ENCODE measurements at regions not wholly inside any gene's neighbourhood (a gene's known extent, or its start where the extent isn't known, plus 50 kb on each side); places are given as distances from the start of the nearest gene placed in this dataset.

DNA sequence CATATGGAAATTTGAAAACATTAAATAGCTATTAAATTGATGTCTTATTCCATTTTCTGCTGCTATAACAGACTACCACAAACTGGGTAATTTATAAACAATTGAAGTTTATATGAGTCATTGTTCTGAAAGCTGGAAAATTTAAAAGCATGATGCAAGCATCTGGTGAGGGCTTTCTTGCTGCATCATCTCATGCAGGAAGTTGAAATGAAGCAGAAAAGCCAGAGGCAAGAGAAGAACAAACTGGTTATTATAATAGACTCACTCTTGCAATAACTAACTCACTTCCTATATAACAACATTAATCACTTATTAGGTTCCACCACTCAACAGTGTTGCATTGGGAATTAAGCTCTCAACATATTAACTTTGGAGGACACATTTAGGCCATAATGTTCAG lies 1277.4 kb downstream of the LRFN5 start:
- H3K27me3 ChIP-seq, result no peaks in the 10 kb centered on the region
- TF ChIP-seq CTCF (IDR thresholded peaks at IDR 0.05) (no peak), POLR2A (IDR thresholded peaks at IDR 0.05) (no peak)
- DNase-seq, result no peak
- no peaks in the 10 kb centered on the region for H3K36me3 ChIP-seq
- H3K9me3 ChIP-seq, result no peaks in the 10 kb centered on the region
- H3K4me1 ChIP-seq, result no peaks in the 10 kb centered on the region
- no peak overlapping the region for H3K4me3 ChIP-seq
- no peak overlapping the region for H3K27ac ChIP-seq

- TF ChIP-seq CTCF (IDR thresholded peaks at IDR 0.05), result no peak
- no peak for TF ChIP-seq POLR2A (IDR thresholded peaks at IDR 0.05)
- no peaks in the 10 kb centered on the region for H3K9me3 ChIP-seq
- H3K4me3 ChIP-seq, result no peak overlapping the region
- H3K27me3 ChIP-seq, result no peaks in the 10 kb centered on the region
- H3K27ac ChIP-seq, result no peak overlapping the region
- DNase-seq, result no peak
- no peaks in the 10 kb centered on the region for H3K4me1 ChIP-seq
- H3K36me3 ChIP-seq, result no peaks in the 10 kb centered on the region
These were observed 1271.0 kb downstream of the LRFN5 start for GRCh38 chr14:42877716-42878115.

DNA sequence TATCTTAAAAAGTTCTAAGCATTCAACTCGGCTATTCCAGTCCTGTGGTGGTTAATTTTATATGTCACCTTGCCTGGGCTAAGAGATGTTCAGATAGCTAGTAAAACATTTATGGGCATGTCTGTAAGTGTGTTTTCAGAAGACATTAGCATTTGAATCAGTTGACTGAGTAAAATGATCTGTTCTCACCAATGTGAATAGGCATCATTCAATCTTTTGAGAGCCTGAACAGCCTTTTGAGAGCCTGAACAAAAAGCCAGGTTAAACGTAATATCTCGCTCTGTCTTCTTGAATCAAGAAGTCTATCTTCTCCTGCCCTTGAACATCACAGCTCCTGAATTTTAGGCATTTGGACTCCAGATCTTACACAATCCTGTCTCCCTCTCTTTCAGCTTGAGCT lies 1266.1 kb downstream of the LRFN5 start:
- no peaks in the 10 kb centered on the region for H3K4me1 ChIP-seq
- no peak for TF ChIP-seq CTCF (IDR thresholded peaks at IDR 0.05)
- no peak for TF ChIP-seq POLR2A (IDR thresholded peaks at IDR 0.05)
- no peak for DNase-seq
- H3K27me3 ChIP-seq, result no peaks in the 10 kb centered on the region
- no peaks in the 10 kb centered on the region for H3K36me3 ChIP-seq
- H3K9me3 ChIP-seq, result peaks cover 0 to 4% (median 0%) of the 10 kb centered on the region in 4 donors
- no peak overlapping the region for H3K27ac ChIP-seq
- no peak overlapping the region for H3K4me3 ChIP-seq

DNA sequence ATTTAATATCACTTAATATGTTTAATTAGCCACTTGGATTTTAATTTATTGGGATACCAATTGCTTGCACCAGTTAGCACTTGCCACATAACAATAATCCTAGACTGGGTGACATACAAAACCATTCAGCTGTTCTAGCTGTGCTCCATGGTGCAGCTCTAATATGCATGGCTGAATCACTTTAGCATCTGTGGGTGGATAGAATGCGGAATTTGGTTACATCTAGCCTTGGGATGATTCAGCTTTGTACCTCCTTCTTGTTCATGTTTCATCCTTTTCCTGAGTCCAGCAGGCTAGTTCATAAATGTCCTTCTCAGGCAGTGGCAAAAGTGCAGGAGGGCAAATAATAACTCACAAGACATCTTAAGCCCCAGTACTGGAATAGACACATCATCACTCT lies 1263.0 kb downstream of the LRFN5 start:
- no peak overlapping the region for H3K4me3 ChIP-seq
- peaks cover 0 to 4% (median 0%) of the 10 kb centered on the region in 4 donors for H3K9me3 ChIP-seq
- H3K4me1 ChIP-seq, result no peaks in the 10 kb centered on the region
- no peak for TF ChIP-seq CTCF (IDR thresholded peaks at IDR 0.05)
- TF ChIP-seq POLR2A (IDR thresholded peaks at IDR 0.05), result no peak
- no peak overlapping the region for H3K27ac ChIP-seq
- no peaks in the 10 kb centered on the region for H3K36me3 ChIP-seq
- no peaks in the 10 kb centered on the region for H3K27me3 ChIP-seq
- DNase-seq, result no peak

DNA sequence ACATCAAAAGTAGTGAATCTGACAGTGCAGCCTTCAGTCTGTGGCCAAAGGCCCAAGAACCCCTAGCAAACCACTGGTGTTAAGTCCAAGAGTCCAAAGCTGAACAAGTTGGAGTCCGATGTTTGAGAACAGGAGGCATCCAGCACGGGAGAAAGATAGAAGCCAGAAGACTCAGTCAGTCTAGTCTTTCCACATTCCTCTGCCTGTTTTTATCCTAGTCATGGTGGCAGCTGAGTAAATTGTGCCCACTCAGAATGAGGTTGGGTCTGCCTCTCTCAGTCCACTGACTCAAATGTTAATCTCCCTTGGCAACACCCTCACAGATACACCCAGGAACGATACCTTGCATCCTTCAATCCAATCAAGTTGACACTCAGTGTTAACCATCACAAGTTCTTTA lies 1255.4 kb downstream of the LRFN5 start:
- no peak overlapping the region for H3K4me3 ChIP-seq
- no peak overlapping the region for H3K27ac ChIP-seq
- no peak for DNase-seq
- no peaks in the 10 kb centered on the region for H3K27me3 ChIP-seq
- no peaks in the 10 kb centered on the region for H3K4me1 ChIP-seq
- TF ChIP-seq POLR2A (IDR thresholded peaks at IDR 0.05) (no peak), CTCF (IDR thresholded peaks at IDR 0.05) (no peak)
- no peaks in the 10 kb centered on the region for H3K9me3 ChIP-seq
- no peaks in the 10 kb centered on the region for H3K36me3 ChIP-seq

DNA sequence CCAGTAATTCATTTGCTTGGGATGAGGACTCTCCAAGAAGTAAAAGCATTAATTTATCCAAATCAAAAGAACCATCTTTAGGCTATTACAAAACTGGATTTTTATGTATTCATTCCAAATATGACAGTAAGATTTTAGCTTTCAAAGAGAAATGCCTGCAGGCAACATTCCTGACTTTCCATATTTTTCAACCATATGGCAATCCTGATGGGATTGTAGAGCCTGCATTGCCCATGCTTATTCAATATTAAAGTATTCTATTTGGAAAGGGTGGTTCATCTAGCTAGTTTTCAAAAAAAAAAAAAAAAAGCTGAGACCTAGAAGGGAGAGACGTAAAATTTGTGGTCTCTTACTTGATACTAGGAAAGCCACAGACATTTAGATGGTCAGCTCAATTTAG lies 1253.7 kb downstream of the LRFN5 start:
- Histone ChIP-seq H3K4me1 (no peaks in the 10 kb centered on the region), H3K27ac (no peak overlapping the region), H3K9me3 (no peaks in the 10 kb centered on the region), H3K4me3 (no peak overlapping the region), H3K36me3 (no peaks in the 10 kb centered on the region), H3K27me3 (no peaks in the 10 kb centered on the region)
- no peak for DNase-seq
- TF ChIP-seq CTCF (IDR thresholded peaks at IDR 0.05) (no peak), POLR2A (IDR thresholded peaks at IDR 0.05) (no peak)
